Retina (tissue), 1 donor: ENCODE measurements at regions not wholly inside any gene's neighbourhood (a gene's known extent, or its start where the extent isn't known, plus 50 kb on each side); places are given as distances from the start of the nearest gene placed in this dataset.

Experiments used
- DNase-seq: peaks from one replicate; pipeline ENCODE4 v3.0.0-alpha.2; 2016

DNA sequence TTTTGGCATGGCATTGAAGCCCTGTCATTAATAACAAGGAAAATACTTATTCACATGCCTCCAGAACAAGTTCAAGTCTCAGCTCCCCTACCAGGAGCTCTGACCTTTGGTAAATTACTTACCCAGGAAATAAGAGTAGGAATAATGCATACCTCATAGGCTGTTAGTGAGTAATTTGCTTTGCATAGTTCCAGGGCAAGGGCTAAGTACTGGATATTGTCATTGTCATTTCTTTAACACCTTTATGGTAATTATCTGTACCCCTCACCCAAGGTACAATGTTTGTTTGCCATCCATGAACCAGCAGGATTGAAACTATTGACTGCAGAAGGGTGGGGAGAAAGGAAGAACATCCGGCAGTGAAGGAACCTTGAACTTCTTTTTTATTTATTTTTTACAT is 148.5 kb downstream of the SOX2 start:
- no peak for DNase-seq

DNA sequence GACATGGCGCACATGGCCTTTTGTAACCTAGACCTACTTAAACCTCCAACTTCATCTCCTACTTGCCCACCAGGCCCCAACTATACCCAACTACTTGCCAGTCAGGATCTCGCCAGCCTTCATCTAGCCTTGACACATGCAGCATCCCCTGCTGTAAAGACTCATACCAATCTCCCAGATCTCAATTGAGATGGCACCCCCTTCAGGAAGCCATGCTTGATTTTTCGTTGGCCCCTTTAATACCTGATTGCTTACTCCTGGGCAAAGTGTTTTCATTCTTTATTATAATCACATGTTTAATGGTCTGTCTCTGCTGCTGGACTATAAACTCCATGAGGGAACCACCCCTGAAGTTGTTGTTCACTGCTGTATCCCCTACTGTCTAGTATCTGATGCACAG is 150.8 kb downstream of the SOX2 start:
- no peak for DNase-seq

DNA sequence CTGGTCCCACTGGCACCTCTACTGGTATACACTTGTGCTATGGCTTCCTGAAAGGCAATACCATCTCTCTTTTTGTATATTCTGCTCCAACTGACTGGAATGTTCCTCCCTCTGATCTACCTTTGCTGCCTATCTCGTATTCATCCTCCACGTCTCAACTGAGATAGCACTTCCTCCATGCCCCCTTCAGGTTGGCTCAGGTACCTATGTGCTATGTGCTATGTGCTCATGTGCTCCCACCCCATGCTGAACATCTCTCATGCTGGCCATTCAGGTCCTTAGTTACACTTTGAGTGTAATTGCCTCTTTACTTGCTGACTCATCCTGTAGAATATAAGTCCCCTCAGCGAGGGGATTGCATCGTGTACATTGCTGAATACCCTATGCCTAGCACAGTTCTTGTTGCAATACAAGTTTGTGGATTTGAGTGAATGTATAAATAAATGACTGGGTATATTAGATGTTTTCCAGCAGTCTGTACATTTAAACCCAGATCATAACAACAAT is 156.9 kb downstream of the SOX2 start:
- DNase-seq = no peak

DNA sequence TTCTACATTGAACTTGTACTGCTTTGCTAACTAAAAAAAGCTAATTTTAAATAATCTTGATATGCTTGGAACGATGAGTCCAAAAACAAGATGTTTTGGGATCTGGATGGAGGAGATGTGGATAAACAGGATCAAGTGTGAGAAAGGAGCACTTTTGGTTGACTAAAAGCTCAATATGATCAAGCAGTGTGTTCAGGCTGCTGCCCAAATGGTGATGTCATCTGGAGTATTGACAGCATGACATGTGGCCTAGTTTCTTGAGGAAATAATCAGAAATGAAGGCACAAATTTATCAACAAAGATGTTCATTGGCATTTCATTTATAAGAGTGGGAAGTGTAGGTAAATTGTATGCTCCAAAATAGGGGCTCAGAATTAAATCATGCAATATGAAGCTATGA is 161.2 kb downstream of the SOX2 start:
- DNase-seq = no peak

DNA sequence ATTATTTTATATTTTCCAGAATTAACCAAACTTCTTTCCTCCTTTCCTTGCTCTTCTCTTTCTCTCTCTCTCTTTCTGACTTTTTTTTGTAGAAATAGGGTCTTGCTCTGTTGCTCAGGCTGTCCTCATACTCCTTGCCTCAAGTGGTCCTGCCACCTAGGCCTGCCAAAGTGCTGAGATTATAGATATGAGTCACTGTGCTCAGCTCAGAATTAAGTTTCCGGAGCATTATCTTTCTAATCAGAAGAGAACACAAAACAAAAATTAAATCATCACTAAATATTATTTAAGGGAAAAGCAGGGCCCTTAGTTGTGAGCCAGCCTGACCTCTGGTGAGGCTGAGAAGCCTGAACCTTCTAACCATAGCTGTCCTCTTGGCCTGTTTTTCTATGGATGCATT is 168.2 kb downstream of the SOX2 start:
- DNase-seq = peak; percentile 25

DNA sequence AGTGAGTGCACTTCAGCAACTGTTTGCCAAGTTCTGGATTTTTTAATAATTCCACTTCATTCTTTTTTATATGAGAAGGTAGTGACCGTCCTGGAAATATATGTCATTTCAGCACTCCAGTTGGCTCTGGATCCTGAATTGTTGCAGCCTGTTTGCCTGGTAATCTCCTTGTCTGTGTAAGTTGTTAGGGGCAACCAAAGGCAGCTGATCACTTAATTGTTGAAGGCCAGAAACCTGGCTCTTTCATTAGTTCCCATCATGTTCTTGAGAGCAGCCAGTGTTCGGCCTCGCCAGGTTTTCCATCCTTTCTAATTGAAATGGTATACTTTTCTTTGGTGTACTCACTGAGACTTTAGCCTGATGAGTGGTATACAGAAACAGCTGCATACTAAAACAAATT is 168.6 kb downstream of the SOX2 start:
- peak; percentile 31 for DNase-seq

DNA sequence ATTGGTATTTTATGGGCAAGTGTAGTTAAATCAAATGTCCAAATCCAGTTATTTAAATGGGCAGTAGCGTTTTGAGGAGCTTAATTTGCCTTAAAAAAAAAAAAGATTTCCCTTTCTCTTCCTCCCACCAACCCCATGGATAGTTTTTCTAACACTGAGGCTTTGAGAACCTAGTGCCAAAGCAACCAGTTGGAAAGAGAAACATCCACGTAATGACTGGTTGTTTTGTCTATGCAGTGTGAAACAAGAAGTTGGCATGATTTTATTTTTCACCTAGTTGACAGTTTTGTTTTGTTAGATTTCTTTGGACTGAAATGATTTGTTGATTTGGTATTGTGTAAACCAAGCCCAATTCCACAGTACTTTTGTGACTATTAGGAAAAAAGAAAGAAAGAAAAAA is 170.0 kb downstream of the SOX2 start:
- no peak for DNase-seq

DNA sequence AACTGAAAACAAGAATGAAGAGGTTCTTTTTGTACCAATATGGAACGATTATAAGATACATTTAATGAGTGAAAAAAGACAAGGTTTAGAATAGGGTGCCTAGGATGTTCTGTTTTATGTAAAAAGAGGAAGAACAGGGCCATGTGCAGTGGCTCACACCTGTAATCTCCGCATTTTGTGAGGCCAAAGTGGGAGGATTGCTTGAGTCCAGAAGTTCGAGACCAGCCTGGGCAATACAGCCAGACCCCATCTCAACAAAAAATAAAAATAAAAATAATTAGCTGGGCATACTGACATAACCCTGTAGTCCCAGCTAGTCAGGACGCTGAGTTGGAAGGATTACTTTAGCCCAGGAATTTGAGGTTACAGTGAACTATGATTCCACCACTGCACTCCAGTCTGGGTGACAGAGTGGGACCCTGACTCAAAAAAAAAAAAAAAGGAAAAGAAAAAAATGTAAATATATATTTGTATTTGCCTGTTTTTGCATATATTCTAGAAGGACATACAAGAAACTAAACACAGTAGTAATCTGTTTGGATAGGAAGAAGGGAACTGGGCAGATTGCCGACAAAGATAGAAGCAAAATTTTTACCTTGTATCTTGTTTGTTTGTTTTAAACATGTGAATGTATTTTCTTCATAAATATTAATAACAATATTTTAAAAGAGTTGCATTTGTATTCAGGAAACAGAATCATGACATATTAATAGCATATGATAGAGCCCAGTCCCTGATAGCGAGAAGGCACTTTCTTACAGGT is 174.3 kb downstream of the SOX2 start:
- no peak for DNase-seq

DNA sequence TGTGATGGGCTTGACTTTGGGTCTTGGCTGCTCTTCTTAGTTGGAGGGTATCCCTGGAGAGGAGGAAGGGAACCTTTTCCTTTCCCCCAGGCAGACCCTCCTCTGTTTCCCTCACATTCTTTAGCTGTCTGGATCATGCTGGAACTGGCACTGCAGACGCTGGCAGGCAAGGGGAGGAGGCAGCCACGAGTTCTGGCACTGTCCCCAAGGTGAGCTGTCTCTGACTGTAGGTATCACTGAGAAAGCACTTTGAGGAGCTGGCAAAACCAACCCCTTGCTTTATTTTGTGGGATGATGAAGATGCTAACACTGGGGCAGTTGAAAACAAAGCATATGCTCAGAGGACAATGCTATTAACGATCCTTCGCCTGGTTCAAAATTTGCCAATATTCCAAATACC is 175.0 kb downstream of the SOX2 start:
- no peak for DNase-seq

DNA sequence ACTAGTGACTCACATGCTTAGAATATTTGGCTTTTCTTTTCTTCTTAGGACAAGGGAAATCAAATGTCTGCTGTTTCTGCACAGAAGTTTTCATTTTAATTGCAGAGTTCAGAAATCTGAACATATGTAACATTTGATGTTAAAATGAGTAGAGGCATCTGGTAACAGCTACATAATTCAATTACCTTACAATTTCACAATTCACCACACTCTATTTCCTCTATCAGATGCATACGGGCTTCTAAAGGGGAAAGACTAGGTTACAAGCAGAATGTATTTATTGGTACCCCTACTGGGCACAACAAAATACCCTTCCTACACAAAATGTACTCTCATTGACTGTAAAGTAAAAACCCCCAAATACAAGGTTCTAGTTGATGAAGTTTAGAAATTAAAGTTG is 176.0 kb downstream of the SOX2 start:
- DNase-seq = no peak

DNA sequence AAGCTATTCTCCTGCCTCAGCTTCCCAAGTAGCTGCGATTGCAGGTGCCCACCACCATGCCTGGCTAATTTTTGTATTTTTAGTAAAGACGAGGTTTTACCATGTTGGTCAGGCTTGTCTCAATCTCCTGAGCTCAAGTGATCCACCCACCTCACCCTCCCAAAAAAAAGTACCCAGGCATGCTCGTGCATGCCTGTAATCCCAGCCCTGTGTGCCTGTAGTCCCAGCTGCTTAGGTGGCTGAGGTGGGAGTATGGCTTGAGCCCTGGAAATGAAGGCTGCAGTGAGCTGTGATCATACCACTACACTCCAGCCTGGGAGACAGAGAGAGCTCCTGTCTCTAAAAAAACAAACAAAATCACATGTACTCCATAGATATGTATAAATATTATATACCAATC is 176.5 kb downstream of the SOX2 start:
- no peak for DNase-seq

DNA sequence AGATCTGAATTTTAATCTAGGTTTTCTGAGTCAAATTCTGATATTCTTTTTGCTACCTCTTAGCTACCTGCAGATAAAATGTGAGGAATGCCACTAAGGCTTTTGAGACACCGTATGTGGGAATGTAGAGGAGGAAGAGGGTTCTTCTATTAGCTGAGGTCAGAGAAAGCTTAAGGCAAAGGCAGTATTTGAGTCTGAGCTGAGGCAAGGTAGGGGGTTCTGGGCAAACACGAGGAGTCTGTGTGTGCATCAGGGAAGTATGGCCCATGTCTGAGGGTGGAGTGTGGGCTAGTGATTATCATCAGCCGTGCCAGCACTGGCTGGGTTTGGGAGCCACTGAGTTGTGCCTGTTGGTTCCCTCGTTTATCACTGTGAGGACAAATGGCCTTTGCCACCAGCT is 181.1 kb downstream of the SOX2 start:
- DNase-seq = no peak

DNA sequence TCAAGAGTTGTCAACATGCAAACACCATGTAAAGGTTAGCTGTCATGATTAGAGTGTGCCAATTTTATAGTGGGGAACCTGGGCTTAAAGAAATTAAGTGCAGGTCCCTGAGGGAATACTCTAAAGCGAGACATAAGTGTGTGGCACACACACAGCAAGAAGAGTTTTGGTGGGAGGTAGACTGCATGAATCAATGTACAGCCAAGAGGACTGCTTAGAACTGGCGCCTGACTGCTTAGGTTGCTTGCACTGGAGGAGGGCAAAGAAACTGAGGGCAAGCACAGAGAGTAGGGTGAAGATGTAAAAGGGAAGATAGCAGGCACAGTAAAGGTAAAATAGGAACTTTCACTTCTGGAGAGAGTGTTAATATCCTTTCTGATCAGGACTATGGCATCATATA is 184.9 kb downstream of the SOX2 start:
- DNase-seq = no peak

DNA sequence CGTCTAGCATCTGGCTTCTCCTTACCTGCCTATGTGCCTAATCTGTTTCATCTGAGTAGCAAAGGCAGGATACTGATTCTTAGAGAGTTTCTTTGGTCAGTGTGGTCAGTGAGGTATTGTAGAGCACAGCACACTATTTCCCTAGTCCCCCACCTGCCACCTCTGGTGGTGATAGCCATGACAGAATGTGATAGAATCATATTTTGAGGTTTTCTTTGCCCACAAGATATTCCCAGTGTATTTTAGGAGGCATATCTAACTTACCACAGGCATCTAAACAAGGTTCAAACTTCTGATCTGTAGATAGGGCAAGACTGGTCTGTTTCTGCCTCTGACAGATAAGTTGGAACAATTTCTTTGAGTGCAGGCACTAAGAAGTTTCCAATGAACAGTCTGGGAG is 188.0 kb downstream of the SOX2 start:
- no peak for DNase-seq

DNA sequence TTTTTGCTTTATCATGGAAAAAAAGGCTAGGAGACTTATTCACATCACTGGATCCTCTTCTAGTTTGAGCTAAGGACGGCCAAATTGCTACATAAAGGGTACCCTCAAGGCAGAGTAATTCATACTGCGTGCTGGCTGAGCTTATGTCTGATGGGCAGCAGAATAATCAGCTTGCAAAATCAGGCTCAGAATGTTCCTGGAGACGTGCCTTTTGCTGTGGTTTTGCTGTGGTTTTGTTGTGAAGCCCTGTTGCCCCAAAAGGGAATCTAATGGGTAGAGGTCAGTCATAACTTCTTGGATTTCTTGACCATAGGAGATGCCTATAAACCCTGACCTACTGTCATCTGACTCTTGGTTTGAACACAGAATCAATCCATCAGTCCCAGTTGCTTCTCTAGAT is 189.9 kb downstream of the SOX2 start:
- no peak for DNase-seq

DNA sequence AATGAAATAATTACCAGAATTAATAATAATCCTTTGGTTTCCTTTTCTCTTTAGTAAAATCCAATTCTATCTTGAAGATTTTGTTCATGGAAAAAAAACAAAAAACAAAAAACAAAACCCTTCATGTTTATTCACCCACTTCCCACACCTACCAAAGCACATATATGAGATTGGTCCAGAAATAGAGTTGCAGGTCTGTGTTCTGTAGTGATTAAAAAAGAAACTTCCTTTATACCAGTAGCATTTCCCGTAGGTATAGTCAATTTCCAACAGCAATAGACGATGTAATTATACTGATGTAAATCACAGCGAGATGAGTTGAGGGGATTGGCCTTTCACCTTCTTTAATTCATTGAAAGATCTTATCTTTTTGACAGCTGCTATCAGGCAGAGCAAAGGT is 194.6 kb downstream of the SOX2 start:
- no peak for DNase-seq

DNA sequence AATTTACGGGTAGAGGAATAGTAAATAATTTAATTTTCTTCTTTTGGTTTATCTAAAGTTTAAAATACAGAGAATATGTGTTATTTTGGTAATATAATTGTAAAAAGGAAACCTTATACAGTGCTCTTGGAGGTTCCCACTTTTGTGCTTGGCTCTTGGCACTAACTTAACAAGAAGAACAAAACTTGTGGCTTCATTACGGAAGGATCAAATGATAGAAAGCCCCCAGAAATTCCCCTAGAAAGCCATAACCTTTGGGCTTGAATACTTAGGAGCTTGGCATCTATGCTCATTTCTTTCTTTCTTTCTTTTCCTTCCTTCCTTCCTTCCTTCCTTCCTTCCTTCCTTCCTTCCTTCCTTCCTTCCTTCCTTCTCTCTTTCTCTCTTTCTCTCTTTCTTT is 197.5 kb downstream of the SOX2 start:
- no peak for DNase-seq

DNA sequence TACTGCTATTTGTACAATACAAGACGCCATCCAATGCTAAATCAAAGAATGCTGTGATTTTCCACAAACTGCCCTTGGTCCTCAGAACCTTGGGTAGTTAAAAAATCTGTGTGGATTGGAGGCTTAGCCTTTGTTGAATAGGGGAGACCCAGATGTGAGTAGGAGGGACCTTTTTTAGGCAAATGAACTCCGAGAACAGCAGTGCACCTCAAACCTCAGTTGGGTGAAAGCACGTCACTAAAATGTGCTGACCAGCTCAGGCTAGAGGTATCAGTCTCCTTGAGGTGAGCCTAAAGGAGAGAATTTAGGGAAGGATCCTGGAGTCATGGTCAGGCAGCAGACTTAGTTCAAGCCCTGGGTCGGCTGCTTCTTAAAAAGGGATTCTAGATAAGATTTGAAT is 200.7 kb downstream of the SOX2 start:
- DNase-seq = no peak

DNA sequence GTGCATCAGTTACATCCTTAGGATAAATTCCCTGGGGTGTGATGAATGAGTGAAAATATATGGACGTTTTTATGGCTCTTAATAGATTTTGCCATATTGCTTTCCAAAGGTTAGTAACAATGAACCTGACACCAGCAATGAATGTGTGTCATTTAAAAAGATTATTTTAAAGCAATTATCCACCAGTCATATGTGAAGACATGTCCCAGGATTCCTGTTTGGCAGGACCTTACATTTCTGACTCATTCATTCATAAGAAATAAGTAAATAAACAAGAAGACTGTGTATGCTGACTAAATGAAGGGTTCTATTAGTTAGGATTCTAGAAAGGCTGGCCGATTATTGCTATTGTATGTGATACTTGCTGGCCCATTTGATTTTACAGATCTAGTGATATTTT is 201.5 kb downstream of the SOX2 start:
- DNase-seq = no peak

DNA sequence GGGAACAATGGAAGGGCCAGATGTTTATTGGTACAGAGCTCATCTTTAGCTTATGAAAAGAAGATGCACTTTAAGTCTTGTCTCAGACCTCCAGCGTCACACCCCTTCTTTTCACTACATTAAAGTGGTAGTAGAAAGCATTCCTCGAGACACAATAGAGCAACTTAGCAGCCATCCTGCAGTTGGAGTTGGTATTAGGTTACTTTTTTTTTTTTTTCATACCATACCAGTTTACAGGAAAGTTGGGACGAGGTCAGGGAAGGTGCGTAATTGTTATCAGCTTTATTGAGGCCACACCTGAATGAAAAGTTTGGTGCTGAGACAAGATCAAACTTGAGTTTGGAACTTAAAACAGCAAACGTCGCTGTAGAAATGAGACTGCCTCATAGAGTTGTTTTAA is 203.8 kb downstream of the SOX2 start:
- DNase-seq = no peak

DNA sequence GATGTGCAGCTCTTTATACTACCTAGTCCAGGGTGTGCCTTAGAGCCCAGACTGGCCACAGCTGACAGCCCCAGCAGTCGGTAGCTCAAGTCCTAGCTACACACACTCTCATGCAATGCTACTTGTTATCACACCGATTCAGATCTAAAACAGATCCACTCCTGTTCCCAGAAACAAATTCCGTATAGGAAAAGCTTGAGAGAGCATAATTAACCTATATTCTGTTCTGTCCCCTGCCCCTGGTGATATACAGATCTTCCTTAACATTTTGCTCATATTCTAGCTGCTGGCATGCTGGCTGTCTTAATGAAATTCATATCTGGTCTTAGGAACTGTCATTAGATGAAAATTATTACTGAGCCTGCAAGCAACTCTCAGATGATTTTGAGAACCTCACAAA is 204.3 kb downstream of the SOX2 start:
- no peak for DNase-seq

DNA sequence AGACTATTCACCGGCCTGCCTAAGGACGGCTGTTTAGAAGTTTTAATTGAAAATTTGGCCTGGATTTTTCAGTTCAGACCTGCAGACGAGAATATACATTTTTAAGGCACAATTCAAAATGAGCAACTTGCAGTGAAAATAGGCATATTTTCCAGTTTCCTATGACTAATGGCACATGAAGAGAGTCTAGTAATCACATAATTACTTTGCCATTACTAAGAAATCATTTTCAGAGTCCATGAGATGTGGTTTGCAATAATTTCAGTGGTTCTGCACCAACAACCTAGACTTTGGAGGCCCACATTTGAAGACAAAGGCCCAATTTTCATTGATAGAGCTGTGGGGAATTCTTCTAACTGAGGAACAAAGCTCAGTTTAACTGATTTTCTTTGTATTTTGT is 205.3 kb downstream of the SOX2 start:
- no peak for DNase-seq

DNA sequence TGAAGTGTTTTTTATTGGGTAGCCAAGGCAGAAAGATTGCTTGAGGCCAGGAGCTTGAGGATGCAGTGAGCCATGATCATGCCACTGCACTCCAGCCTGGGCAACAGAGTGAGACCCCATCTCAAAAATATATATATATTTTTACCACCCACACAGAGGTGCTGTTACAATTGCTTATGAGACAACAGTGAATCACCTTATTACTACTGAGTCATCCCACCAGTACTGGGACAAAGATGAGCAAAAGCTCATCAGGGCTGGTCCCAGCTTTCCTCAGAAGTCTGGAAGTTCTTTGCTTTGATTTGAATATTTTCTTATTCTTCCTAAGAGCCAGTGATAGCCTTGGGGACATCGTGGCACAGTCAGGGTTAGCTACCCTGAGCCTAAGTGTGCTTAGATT is 207.7 kb downstream of the SOX2 start:
- no peak for DNase-seq

DNA sequence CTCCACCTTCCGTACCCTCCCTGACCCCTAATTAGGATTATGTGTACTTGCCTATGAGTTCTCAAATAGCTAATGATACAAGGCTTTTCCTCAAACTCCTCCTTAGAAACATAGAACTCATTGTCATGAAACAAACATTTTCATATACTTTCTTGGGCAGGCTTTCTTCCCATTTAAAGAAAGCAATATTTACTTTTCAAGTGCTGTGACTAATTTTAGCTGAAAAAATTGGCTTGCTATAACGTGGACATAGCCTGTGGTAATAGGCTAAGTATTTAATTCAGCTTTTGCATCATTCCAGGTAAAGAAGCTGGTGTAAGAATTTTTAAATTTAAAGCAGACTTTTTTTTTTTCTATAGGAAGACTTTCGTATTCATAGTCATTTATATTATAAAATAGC is 208.7 kb downstream of the SOX2 start:
- DNase-seq = no peak

DNA sequence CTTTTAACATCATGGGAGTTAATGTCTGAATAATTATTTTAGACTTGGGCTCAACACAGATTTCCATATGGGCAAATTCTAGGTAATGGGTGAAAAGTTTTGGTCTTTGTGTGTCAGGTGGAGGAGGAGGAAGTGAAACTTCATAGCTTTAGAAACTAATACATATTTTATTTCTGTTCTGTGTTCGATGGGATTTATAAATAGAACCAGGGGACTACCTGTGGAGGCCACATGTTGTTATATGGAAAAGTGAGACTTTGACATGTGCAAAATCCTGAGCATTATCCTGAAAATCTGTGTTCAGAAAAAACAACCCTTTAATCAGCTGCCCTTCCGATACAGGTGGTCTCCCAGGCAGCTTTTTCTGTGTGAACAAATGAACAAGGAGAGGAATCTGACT is 209.5 kb downstream of the SOX2 start:
- no peak for DNase-seq
